Caco-2 (cell line): ENCODE measurements at regions not wholly inside any gene's neighbourhood (a gene's known extent, or its start where the extent isn't known, plus 50 kb on each side); places are given as distances from the start of the nearest gene placed in this dataset.

Experiments
- BruUV-seq: library from RNA; stranded (reverse); fragments of 400-500 nt; replicated peaks from 2 replicates; lab custom pipeline; 2021; lab: Mats Ljungman, UMichigan
- CTCF ChIA-PET: fragments of 300-600 bp; sonication (Branson Sonifier 250); formaldehyde crosslinking; loops from one replicate; lab custom pipeline; 2022; ENCODE audit warnings: antibody characterized with exemption; lab: Charles Lee
- POLR2A ChIA-PET: fragments of 300-600 bp; sonication (Branson Sonifier 250); formaldehyde crosslinking; loops from one replicate; lab custom pipeline; 2022; ENCODE audit warnings: antibody characterized with exemption; lab: Charles Lee
- DNase-seq, 2 experiments: peaks; one replicate each; pipeline versions ENCODE4 v3.0.0 to v3.0.0-alpha.2; 2020 to 2022
- H3K27me3 ChIP-seq: replicated peaks from 2 replicates; pipeline ENCODE4 v1.6.0; 2011; ENCODE audit warnings: low read length; ENCODE audit not compliant: control insufficient read depth, insufficient read depth
- H3K36me3 ChIP-seq: 2 replicates; pipeline ENCODE4 v1.5.1; 2011; ENCODE audit warnings: low read length; ENCODE audit not compliant: control insufficient read depth, insufficient read depth
- H3K4me1 ChIP-seq: fragments of 250-450 bp; sonication (Bioruptor Pico); 2 replicates; pipeline ENCODE4 v1.5.1; 2020; ENCODE audit warnings: mild to moderate bottlenecking
- H3K4me3 ChIP-seq: 2 replicates; pipeline ENCODE4 v1.5.1; 2011; ENCODE audit warnings: low read depth, mild to moderate bottlenecking, control low read depth, low read length
- H3K9me3 ChIP-seq: fragments of 250-450 bp; sonication (Bioruptor Pico); 2 replicates; pipeline ENCODE4 v1.5.1; 2020; ENCODE audit warnings: mild to moderate bottlenecking, moderate library complexity
- H3K27ac Mint-ChIP-seq: one replicate; pipeline ENCODE4 v1.8.0; 2022; ENCODE audit warnings: mixed read lengths; ENCODE audit not compliant: unreplicated experiment
- H3K27me3 Mint-ChIP-seq: one replicate; pipeline ENCODE4 v1.8.0; 2022; ENCODE audit warnings: mixed read lengths; ENCODE audit not compliant: insufficient read depth, unreplicated experiment
- H3K36me3 Mint-ChIP-seq: one replicate; pipeline ENCODE4 v1.8.0; 2022; ENCODE audit warnings: mild to moderate bottlenecking, mixed read lengths; ENCODE audit not compliant: insufficient read depth, unreplicated experiment
- H3K4me1 Mint-ChIP-seq: one replicate; pipeline ENCODE4 v1.8.0; 2022; ENCODE audit warnings: low read depth, mixed read lengths; ENCODE audit not compliant: unreplicated experiment
- H3K4me3 Mint-ChIP-seq: one replicate; pipeline ENCODE4 v1.8.0; 2022; ENCODE audit warnings: mild to moderate bottlenecking, moderate library complexity, mixed read lengths; ENCODE audit not compliant: unreplicated experiment
- H3K9me3 Mint-ChIP-seq: one replicate; pipeline ENCODE4 v1.8.0; 2022; ENCODE audit warnings: mixed read lengths; ENCODE audit not compliant: unreplicated experiment
- CTCF ChIP-seq, 2 experiments: fragments of 200-600 bp in 1 of 2; IDR thresholded peaks; 1 replicate in 1 of 2; 2 replicates in 1 of 2; pipeline versions ENCODE4 v1.5.1 to v1.8.0; 2011 to 2022; ENCODE audit warnings: antibody characterized with exemption in 1 of 2, control low read depth in 1 of 2, inconsistent platforms in 1 of 2, low read depth in 1 of 2, low read length in 1 of 2, mild to moderate bottlenecking in 1 of 2, moderate library complexity in 1 of 2; ENCODE audit not compliant: insufficient read depth in 1 of 2, severe bottlenecking in 1 of 2, unreplicated experiment in 1 of 2
- intact Hi-C: fragments of 100-400 bp; cut with micrococcal nuclease; formaldehyde crosslinking; loops from one replicate; pipeline ENCODE4 v1.10.0; 2022; ENCODE audit not compliant: unreplicated experiment

- no peak for TF ChIP-seq CTCF (IDR thresholded peaks at IDR 0.05; ENCODE audit: insufficient read depth in 1 of 2, low read depth in 1 of 2, low read length in 1 of 2, severe bottlenecking in 1 of 2, unreplicated experiment in 1 of 2)
- no TSS peak for BruUV-seq
- intact Hi-C loops = no loop called here
- no peak overlapping the region for H3K4me3 ChIP-seq
- H3K36me3 ChIP-seq = no peaks in the 10 kb centered on the region
- H3K27me3 ChIP-seq = no peaks in the 10 kb centered on the region
- H3K36me3 Mint-ChIP-seq = no peaks in the 10 kb centered on the region
- DNase-seq = no peak
- H3K9me3 ChIP-seq = no peaks in the 10 kb centered on the region
- H3K4me1 ChIP-seq = no peaks in the 10 kb centered on the region; the same call in 1 of the 2 replicates
- no peak overlapping the region for H3K4me3 Mint-ChIP-seq
- ChIA-PET CTCF (no interaction called here), POLR2A (no interaction called here)
- no peaks in the 10 kb centered on the region for H3K4me1 Mint-ChIP-seq
- no peaks in the 10 kb centered on the region for H3K9me3 Mint-ChIP-seq
- no peaks in the 10 kb centered on the region for H3K27me3 Mint-ChIP-seq
- H3K27ac Mint-ChIP-seq = no peak overlapping the region
Measured at GRCh38 chr1:59133997-59134396, 162.9 kb upstream of the FGGY start.

GRCh38 chr1:59135761-59136255 is 161.1 kb upstream of the FGGY start:
- CTCF ChIA-PET = no interaction called here
- H3K9me3 Mint-ChIP-seq = no peaks in the 10 kb centered on the region
- BruUV-seq = no TSS peak
- H3K27ac Mint-ChIP-seq = no peak overlapping the region
- intact Hi-C loops = no loop called here
- Histone ChIP-seq H3K4me1 (no peaks in the 10 kb centered on the region; the same call in 1 of the 2 replicates), H3K27me3 (no peaks in the 10 kb centered on the region), H3K36me3 (no peaks in the 10 kb centered on the region), H3K4me3 (no peak overlapping the region), H3K9me3 (no peaks in the 10 kb centered on the region)
- POLR2A ChIA-PET = no interaction called here
- H3K27me3 Mint-ChIP-seq = no peaks in the 10 kb centered on the region
- no peaks in the 10 kb centered on the region for H3K36me3 Mint-ChIP-seq
- no peak overlapping the region for H3K4me3 Mint-ChIP-seq
- no peaks in the 10 kb centered on the region for H3K4me1 Mint-ChIP-seq
- TF ChIP-seq CTCF (IDR thresholded peaks at IDR 0.05; ENCODE audit: insufficient read depth in 1 of 2, low read depth in 1 of 2, low read length in 1 of 2, severe bottlenecking in 1 of 2, unreplicated experiment in 1 of 2) = no peak
- no peak for DNase-seq

GRCh38 chr1:59136541-59137275 is 160.2 kb upstream of the FGGY start:
- Histone ChIP-seq H3K4me1 (no peaks in the 10 kb centered on the region; the same call in none of the 2 replicates), H3K9me3 (no peaks in the 10 kb centered on the region), H3K36me3 (no peaks in the 10 kb centered on the region), H3K4me3 (no peak overlapping the region), H3K27me3 (no peaks in the 10 kb centered on the region)
- no peak for TF ChIP-seq CTCF (IDR thresholded peaks at IDR 0.05; ENCODE audit: insufficient read depth in 1 of 2, low read depth in 1 of 2, low read length in 1 of 2, severe bottlenecking in 1 of 2, unreplicated experiment in 1 of 2)
- intact Hi-C loops = no loop called here
- no peaks in the 10 kb centered on the region for H3K9me3 Mint-ChIP-seq
- H3K36me3 Mint-ChIP-seq = no peaks in the 10 kb centered on the region
- ChIA-PET CTCF (no interaction called here), POLR2A (no interaction called here)
- no peak for DNase-seq
- H3K4me1 Mint-ChIP-seq = no peaks in the 10 kb centered on the region
- H3K27me3 Mint-ChIP-seq = no peaks in the 10 kb centered on the region
- no peak overlapping the region for H3K4me3 Mint-ChIP-seq
- H3K27ac Mint-ChIP-seq = no peak overlapping the region
- BruUV-seq = no TSS peak
